Gastrocnemius medialis (tissue), 4 donors: ENCODE measurements at regions not wholly inside any gene's neighbourhood (a gene's known extent, or its start where the extent isn't known, plus 50 kb on each side); places are given as distances from the start of the nearest gene placed in this dataset.

Experiments
- ATAC-seq, 2 donors: fragments of 150-250 bp; one replicate each; pipeline ENCODE4 v1.9.1; 2016
- DNase-seq, 2 donors: peaks; one replicate each; pipeline ENCODE4 v3.0.0-alpha.2; 2019
- H3K27ac ChIP-seq, 4 donors: fragments of 200-600 bp; sonication (generic); 1 replicate in 1 of 4; 2 replicates in 3 of 4; pipeline ENCODE4 v1.5.1; 2016 to 2018; ENCODE audit warnings: mild to moderate bottlenecking in 2 of 4, moderate library complexity in 1 of 4
- H3K27me3 ChIP-seq, 3 donors: fragments of 200-600 bp; sonication (generic) in 2 of 3; 1 replicate in 1 of 3; 2 replicates in 2 of 3; pipeline versions ENCODE4 v1.5.1 to v1.6.0; 2016 to 2019; ENCODE audit warnings: mild to moderate bottlenecking in 1 of 3, moderate library complexity in 1 of 3
- H3K36me3 ChIP-seq, 2 donors: fragments of 200-600 bp; sonication (generic) in 1 of 2; one replicate each; pipeline ENCODE4 v1.5.1; 2017 to 2018
- H3K4me1 ChIP-seq, 2 donors: fragments of 200-600 bp; sonication (generic) in 1 of 2; one replicate each; pipeline ENCODE4 v1.5.1; 2016 to 2017; ENCODE audit warnings: mild to moderate bottlenecking in 2 of 2
- H3K4me3 ChIP-seq, 4 donors: fragments of 200-600 bp; sonication (generic) in 3 of 4; 1 replicate in 1 of 4; 2 replicates in 3 of 4; pipeline ENCODE4 v1.5.1; 2016 to 2019; ENCODE audit warnings: mild to moderate bottlenecking in 2 of 4
- H3K9me3 ChIP-seq, 3 donors: fragments of 200-600 bp; sonication (generic) in 2 of 3; 1 replicate in 1 of 3; 2 replicates in 2 of 3; pipeline ENCODE4 v1.5.1; 2016 to 2019
- CTCF ChIP-seq, 5 experiments: fragments of 450-650 bp in 3 of 5; fragments of 200-600 bp in 2 of 5; sonication (generic) in 2 of 5; IDR thresholded peaks in 4 of 5; conservative IDR thresholded peaks in 1 of 5; 1 replicate in 4 of 5; 2 replicates in 1 of 5; pipeline ENCODE4 v1.5.1; 2016 to 2019; ENCODE audit warnings: antibody characterized with exemption in 5 of 5, mild to moderate bottlenecking in 3 of 5, moderate library complexity in 3 of 5
- POLR2A ChIP-seq, 2 donors: fragments of 450-650 bp; IDR thresholded peaks; one replicate each; pipeline ENCODE4 v1.6.1; 2017; ENCODE audit warnings: antibody characterized with exemption in 2 of 2, mild to moderate bottlenecking in 2 of 2, moderate library complexity in 2 of 2
- in situ Hi-C, 4 donors: fragments of 200-750 bp; cut with MboI; loops; one replicate each; pipeline versions ENCODE4 v1.15.0 to v1.8.0; 2017; ENCODE audit warnings: low sequenced_read_pairs in 4 of 4
- intact Hi-C: fragments of 100-400 bp; cut with DNase I; formaldehyde crosslinking; loops from one replicate; pipeline ENCODE4 v1.15.1; 2023; ENCODE audit warnings: low total_unique reads

DNA sequence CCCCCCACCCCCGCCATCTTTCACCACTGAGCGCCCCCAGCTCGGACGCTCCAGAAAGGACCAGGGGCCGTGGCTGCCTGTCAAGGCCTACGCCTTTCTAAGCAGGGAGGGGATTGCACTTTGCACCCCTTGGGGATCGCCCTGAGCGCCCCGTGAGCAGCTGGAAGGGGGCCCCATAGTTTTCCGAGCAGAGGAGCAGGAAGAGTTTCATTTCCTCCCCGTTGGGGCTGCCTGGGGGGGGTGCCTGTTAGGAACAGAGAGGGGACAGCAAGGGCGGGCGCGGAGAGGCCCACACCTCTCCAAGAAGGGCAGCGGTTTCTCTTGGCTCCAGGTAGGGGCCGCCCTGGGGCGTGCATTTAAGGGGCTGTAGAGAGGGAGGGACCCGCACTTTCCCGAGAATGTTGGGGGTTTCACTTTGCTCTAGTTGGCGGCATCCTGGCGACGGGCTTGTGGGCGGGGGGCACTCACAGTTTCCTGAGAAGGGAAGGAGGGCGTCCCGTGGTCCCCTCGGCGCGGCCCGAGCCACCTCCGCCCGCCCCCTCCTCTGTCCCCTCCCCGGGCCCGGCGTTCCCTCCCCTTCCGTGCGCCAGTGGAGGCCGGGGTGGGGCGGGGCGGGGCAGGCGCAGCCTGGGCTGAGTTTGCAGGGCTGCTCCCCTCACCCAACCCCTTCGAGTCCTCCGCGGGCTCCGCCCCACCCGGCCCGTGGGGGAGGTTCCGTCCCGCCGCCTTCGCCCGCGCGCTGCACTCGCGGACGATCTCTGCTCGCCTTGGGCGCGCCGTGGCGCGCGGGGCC lies 82.3 kb upstream of the CD99 start:
- peaks cover 5 to 7% of the 10 kb centered on the region in 2 donors for H3K4me1 ChIP-seq
- intact Hi-C loops (loop anchor here (1.0 to 10.0 kb wide), 2 partner anchors 1156 to 1214 kb away; partner anchors contain the start of gene SLC25A6), in situ Hi-C loops (loop anchor here (25.0 kb wide), 2 partner anchors 272 to 1147 kb away; partner anchors contain the start of gene ASMTL (in 4 of the 4))
- no peaks in the 10 kb centered on the region for H3K36me3 ChIP-seq
- no peaks in the 10 kb centered on the region for H3K27me3 ChIP-seq
- no peak for TF ChIP-seq CTCF (IDR thresholded peaks at IDR 0.05 in 4 of 5, conservative IDR thresholded peaks at IDR 0.05 in 1 of 5)
- peak; percentile 28 to 34 for TF ChIP-seq POLR2A (IDR thresholded peaks at IDR 0.05)
- no peaks in the 10 kb centered on the region for H3K9me3 ChIP-seq
- DNase-seq: peak; percentile 69 to 78
- peak; percentile 85 to 91 for ATAC-seq
- peak overlapping the region; percentile 74 to 84 (median 80) for H3K27ac ChIP-seq
- H3K4me3 ChIP-seq: peak overlapping the region; percentile 70 to 97 (median 77)

GRCh38 chrX:2607113-2607512 lies 84.0 kb upstream of the CD99 start:
- no peaks in the 10 kb centered on the region for H3K27me3 ChIP-seq
- H3K4me3 ChIP-seq: no peak overlapping the region
- no peak for TF ChIP-seq POLR2A (IDR thresholded peaks at IDR 0.05)
- no peak for TF ChIP-seq CTCF (IDR thresholded peaks at IDR 0.05 in 4 of 5, conservative IDR thresholded peaks at IDR 0.05 in 1 of 5)
- in situ Hi-C loops: loop anchor here (25.0 kb wide), 2 partner anchors 270 to 1145 kb away; partner anchors contain the start of gene ASMTL (in 4 of the 4)
- H3K4me1 ChIP-seq: peaks cover 5 to 7% of the 10 kb centered on the region in 2 donors
- ATAC-seq (no peak), DNase-seq (no peak)
- intact Hi-C loops: loop anchor here (10.0 kb wide), 1 partner anchor 1212 kb away; the partner anchor contains the start of gene SLC25A6
- no peaks in the 10 kb centered on the region for H3K36me3 ChIP-seq
- no peak overlapping the region for H3K27ac ChIP-seq
- no peaks in the 10 kb centered on the region for H3K9me3 ChIP-seq

DNA sequence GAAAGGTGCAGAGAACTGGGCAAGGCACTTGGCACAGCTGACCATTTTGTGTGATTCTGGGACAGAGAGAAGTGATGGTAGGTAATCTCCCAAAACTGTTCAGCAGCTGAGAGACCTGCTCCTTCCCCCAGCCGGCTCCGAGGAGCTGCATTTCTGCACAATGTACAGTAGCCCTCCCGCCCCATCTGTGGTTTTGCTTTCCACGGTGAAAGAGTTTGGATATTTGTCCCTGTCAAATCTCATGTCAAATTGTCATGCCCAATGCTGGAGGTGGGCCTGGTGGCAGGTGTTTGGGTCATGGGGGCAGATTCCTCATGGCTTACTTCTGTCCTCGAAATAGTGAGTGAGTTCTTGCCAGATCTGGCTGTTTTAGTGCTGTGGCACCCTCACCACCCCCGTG lies 90.5 kb upstream of the CD99 start:
- Histone ChIP-seq H3K36me3 (no peaks in the 10 kb centered on the region), H3K4me1 (no peaks in the 10 kb centered on the region), H3K9me3 (no peaks in the 10 kb centered on the region), H3K27me3 (no peaks in the 10 kb centered on the region), H3K4me3 (no peak overlapping the region), H3K27ac (no peak overlapping the region)
- DNase-seq: no peak
- no peak for ATAC-seq
- no peak for TF ChIP-seq CTCF (IDR thresholded peaks at IDR 0.05 in 4 of 5, conservative IDR thresholded peaks at IDR 0.05 in 1 of 5)
- TF ChIP-seq POLR2A (IDR thresholded peaks at IDR 0.05): no peak
- intact Hi-C loops (loop anchor here (10.0 kb wide), 1 partner anchor 1206 kb away; the partner anchor contains the start of gene SLC25A6), in situ Hi-C loops (loop anchor here (25.0 kb wide), 2 partner anchors 263 to 1138 kb away; partner anchors contain the start of gene ASMTL (in 4 of the 4))

DNA sequence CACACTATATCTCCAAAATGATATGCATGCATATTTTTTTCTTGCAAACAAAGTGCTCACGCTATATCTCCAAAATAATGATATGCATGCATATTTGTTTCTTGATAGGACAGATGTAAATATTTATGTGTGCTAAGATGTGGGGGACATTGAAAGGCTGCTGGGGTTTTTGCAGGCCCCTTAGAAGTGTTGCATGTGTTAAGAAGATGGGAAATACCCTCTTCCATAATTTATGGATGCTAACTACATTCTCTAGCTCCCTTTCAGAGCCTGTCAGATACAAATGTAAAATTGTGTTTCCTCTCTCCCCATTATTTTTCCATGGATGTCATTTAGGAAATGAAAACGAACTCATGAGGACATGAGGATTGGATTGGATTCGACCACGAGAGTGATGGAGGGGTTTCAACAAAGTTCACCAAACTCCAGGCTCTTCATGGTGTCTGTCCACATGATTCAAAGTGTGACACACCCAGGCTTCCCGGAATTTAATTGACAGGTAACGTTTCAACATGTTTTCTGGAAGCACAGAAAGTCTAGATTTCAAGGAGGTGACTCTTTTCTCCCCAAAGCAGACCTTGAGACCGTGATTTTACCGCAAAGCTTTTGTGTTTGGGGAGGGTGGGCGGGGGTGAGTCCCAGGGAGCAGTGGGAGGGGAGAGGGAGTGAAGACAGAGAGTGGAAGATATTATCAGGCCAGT lies 94.4 kb upstream of the CD99 start:
- intact Hi-C loops (no loop called here), in situ Hi-C loops (loop anchor here in 3 of 4 donors (5.0 to 25.0 kb wide), 3 partner anchors 309 to 949 kb away; no protein-coding TSS in a partner anchor)
- DNase-seq (no peak), ATAC-seq (no peak)
- Histone ChIP-seq H3K4me3 (no peak overlapping the region), H3K36me3 (no peaks in the 10 kb centered on the region), H3K4me1 (no peaks in the 10 kb centered on the region), H3K9me3 (no peaks in the 10 kb centered on the region), H3K27me3 (no peaks in the 10 kb centered on the region), H3K27ac (no peak overlapping the region)
- TF ChIP-seq CTCF (IDR thresholded peaks at IDR 0.05 in 4 of 5, conservative IDR thresholded peaks at IDR 0.05 in 1 of 5): no peak
